ENCODE measurements at regions not wholly inside any gene's neighbourhood (a gene's known extent, or its start where the extent isn't known, plus 50 kb on each side); places are given as distances from the start of the nearest gene placed in this dataset.

- DNase-seq, result no peak
These were observed 1198.2 kb upstream of the PCDH9 start for GRCh38 chr13:68428292-68428691.

GRCh38 chr13:68417801-68418200 is 1187.7 kb upstream of the PCDH9 start:
- DNase-seq, result no peak

- no peak for DNase-seq
These were observed 1179.9 kb upstream of the PCDH9 start for GRCh38 chr13:68410007-68410406.

GRCh38 chr13:68390987-68391386 is 1160.9 kb upstream of the PCDH9 start:
- DNase-seq, result no peak

- DNase-seq, result no peak
These were observed 1156.7 kb upstream of the PCDH9 start for GRCh38 chr13:68386808-68387207.

GRCh38 chr13:68380041-68380973 is 1150.2 kb upstream of the PCDH9 start:
- peak; percentile 22 for DNase-seq

GRCh38 chr13:68378294-68378693 is 1148.2 kb upstream of the PCDH9 start:
- no peak for DNase-seq

GRCh38 chr13:68375004-68375403 is 1144.9 kb upstream of the PCDH9 start:
- DNase-seq, result peak; percentile 3

- DNase-seq, result no peak
These were observed 1139.6 kb upstream of the PCDH9 start for GRCh38 chr13:68369739-68370138.

GRCh38 chr13:68368922-68369321 is 1138.8 kb upstream of the PCDH9 start:
- no peak for DNase-seq

GRCh38 chr13:68359105-68359504 is 1129.0 kb upstream of the PCDH9 start:
- no peak for DNase-seq

GRCh38 chr13:68358294-68358705 is 1128.2 kb upstream of the PCDH9 start:
- no peak for DNase-seq

GRCh38 chr13:68350554-68350953 is 1120.4 kb upstream of the PCDH9 start:
- no peak for DNase-seq

- no peak for DNase-seq
These were observed 1117.1 kb upstream of the PCDH9 start for GRCh38 chr13:68347220-68347619.

- no peak for DNase-seq
These were observed 1115.9 kb upstream of the PCDH9 start for GRCh38 chr13:68345963-68346531.

GRCh38 chr13:68323124-68323523 is 1093.0 kb upstream of the PCDH9 start:
- no peak for DNase-seq

- DNase-seq, result no peak
These were observed 1089.2 kb upstream of the PCDH9 start for GRCh38 chr13:68319384-68319783.

- DNase-seq, result peak; percentile 4
These were observed 1074.3 kb upstream of the PCDH9 start for GRCh38 chr13:68304286-68304893.

GRCh38 chr13:68293631-68294030 is 1063.5 kb upstream of the PCDH9 start:
- DNase-seq, result no peak

- DNase-seq, result no peak
These were observed 1062.5 kb upstream of the PCDH9 start for GRCh38 chr13:68292601-68293000.

GRCh38 chr13:68291595-68291994 is 1061.5 kb upstream of the PCDH9 start:
- no peak for DNase-seq

GRCh38 chr13:68275758-68276157 is 1045.6 kb upstream of the PCDH9 start:
- no peak for DNase-seq

- DNase-seq, result no peak
These were observed 1042.5 kb upstream of the PCDH9 start for GRCh38 chr13:68272652-68273051.

- no peak for DNase-seq
These were observed 1034.6 kb upstream of the PCDH9 start for GRCh38 chr13:68264692-68265091.
